Tibial nerve (tissue), 4 donors: ENCODE measurements at regions not wholly inside any gene's neighbourhood (a gene's known extent, or its start where the extent isn't known, plus 50 kb on each side); places are given as distances from the start of the nearest gene placed in this dataset.

Experiments used
- DNase-seq, 2 donors: peaks; one replicate each; pipeline ENCODE4 v3.0.0-alpha.2; 2019; ENCODE audit warnings: low spot score in 2 of 2
- H3K27ac ChIP-seq, 4 donors: fragments of 200-600 bp; sonication (generic) in 3 of 4; one replicate each; pipeline ENCODE4 v1.5.1; 2017 to 2019; ENCODE audit warnings: mild to moderate bottlenecking in 1 of 4
- H3K27me3 ChIP-seq, 2 donors: fragments of 200-600 bp; sonication (generic) in 1 of 2; one replicate each; pipeline versions ENCODE4 v1.5.1 to v1.6.0; 2017 to 2019
- H3K36me3 ChIP-seq, 3 donors: fragments of 200-600 bp; sonication (generic); one replicate each; pipeline ENCODE4 v1.5.1; 2018 to 2019
- H3K4me1 ChIP-seq, 4 donors: fragments of 200-600 bp; sonication (generic) in 3 of 4; one replicate each; pipeline ENCODE4 v1.5.1; 2017 to 2019
- H3K4me3 ChIP-seq, 4 donors: fragments of 200-600 bp; sonication (generic) in 3 of 4; one replicate each; pipeline ENCODE4 v1.5.1; 2017 to 2019; ENCODE audit warnings: mild to moderate bottlenecking in 1 of 4, moderate library complexity in 1 of 4
- H3K9me3 ChIP-seq, 4 donors: fragments of 200-600 bp; sonication (generic) in 3 of 4; one replicate each; pipeline ENCODE4 v1.5.1; 2017 to 2019
- EP300 ChIP-seq, 2 donors: sonication (generic); formaldehyde crosslinking; IDR thresholded peaks; one replicate each; pipeline ENCODE4 v1.6.1; 2017; ENCODE audit warnings: antibody characterized with exemption in 2 of 2, mild to moderate bottlenecking in 1 of 2
- POLR2A ChIP-seq, 2 donors: fragments of 450-650 bp; IDR thresholded peaks; one replicate each; pipeline ENCODE4 v1.6.1; 2017; ENCODE audit warnings: antibody characterized with exemption in 2 of 2, mild to moderate bottlenecking in 2 of 2, moderate library complexity in 2 of 2
- WGBS, 2 donors: methylation state at CpG; one replicate each; pipeline ENCODE4 v1.1.5; 2018; 5-methylcytosine and 5-hydroxymethylcytosine counted together
- TF ChIP-seq, protein P1 (sequence below), 5 experiments: fragments of 200-600 bp in 3 of 5; fragments of 450-650 bp in 2 of 5; sonication (generic) in 3 of 5; IDR thresholded peaks; one replicate each; pipeline ENCODE4 v1.5.1; 2016 to 2019; ENCODE audit warnings: antibody characterized with exemption in 5 of 5, mild to moderate bottlenecking in 3 of 5, moderate library complexity in 2 of 5

DNA sequence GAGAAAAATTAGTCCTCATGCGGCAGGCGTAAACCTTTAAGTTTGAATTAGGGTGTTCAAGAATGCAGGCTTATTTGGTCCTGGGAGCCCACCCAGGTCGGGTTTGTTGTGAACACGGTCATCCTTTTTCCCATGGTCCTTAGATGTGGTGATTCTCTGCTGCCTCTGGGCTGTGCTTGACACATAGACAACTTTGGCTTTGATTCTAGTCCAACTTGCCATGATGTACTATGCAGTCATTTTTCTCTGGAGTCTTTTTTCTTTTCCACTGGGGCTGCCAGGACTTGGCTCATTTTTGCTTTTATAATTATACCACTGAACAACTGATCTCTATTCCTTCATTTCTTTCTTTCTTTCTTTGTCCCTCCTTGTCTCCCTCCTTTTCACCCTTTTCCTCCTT, 218.6 kb downstream of the SREK1 start:
- TF ChIP-seq EP300 (IDR thresholded peaks at IDR 0.05) = no peak
- no peak for TF ChIP-seq POLR2A (IDR thresholded peaks at IDR 0.05)
- TF ChIP-seq, protein P1, sequence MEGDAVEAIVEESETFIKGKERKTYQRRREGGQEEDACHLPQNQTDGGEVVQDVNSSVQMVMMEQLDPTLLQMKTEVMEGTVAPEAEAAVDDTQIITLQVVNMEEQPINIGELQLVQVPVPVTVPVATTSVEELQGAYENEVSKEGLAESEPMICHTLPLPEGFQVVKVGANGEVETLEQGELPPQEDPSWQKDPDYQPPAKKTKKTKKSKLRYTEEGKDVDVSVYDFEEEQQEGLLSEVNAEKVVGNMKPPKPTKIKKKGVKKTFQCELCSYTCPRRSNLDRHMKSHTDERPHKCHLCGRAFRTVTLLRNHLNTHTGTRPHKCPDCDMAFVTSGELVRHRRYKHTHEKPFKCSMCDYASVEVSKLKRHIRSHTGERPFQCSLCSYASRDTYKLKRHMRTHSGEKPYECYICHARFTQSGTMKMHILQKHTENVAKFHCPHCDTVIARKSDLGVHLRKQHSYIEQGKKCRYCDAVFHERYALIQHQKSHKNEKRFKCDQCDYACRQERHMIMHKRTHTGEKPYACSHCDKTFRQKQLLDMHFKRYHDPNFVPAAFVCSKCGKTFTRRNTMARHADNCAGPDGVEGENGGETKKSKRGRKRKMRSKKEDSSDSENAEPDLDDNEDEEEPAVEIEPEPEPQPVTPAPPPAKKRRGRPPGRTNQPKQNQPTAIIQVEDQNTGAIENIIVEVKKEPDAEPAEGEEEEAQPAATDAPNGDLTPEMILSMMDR (IDR thresholded peaks at IDR 0.05) = no peak
- H3K27me3 ChIP-seq = no peaks in the 10 kb centered on the region
- no peaks in the 10 kb centered on the region for H3K9me3 ChIP-seq
- DNase-seq = no peak
- WGBS, 2 donors = 77 to 81% methylated on average over 4 of the region's 4 CpGs
- no peaks in the 10 kb centered on the region for H3K36me3 ChIP-seq
- no peak overlapping the region for H3K4me3 ChIP-seq
- H3K27ac ChIP-seq = no peak overlapping the region
- no peaks in the 10 kb centered on the region for H3K4me1 ChIP-seq

DNA sequence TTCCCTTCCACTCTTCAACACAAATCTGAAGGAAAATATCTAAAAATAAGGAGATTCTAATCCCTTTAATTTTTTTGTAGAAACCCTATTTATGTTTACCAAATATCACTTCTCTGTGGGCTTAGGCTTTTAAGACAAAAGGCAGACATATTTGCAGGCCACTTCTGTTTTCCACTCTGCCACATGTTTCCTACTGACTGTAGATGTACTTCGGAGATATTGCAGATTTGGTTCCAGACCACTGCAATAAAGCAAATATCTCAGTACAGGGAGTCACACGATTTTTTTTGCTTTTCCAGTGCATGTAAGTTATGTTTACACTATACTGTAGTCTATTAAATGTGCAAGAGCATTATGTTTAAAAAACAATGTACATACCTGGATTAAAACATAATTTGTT, 219.0 kb downstream of the SREK1 start:
- no peaks in the 10 kb centered on the region for H3K9me3 ChIP-seq
- TF ChIP-seq, protein P1 (IDR thresholded peaks at IDR 0.05) = no peak
- no peak for TF ChIP-seq EP300 (IDR thresholded peaks at IDR 0.05)
- no peak for TF ChIP-seq POLR2A (IDR thresholded peaks at IDR 0.05)
- no peak for DNase-seq
- H3K27me3 ChIP-seq = no peaks in the 10 kb centered on the region
- WGBS, 2 donors = 60 to 61% methylated on average over 2 of the region's 2 CpGs
- H3K36me3 ChIP-seq = no peaks in the 10 kb centered on the region
- H3K27ac ChIP-seq = no peak overlapping the region
- H3K4me3 ChIP-seq = no peak overlapping the region
- H3K4me1 ChIP-seq = no peaks in the 10 kb centered on the region

DNA sequence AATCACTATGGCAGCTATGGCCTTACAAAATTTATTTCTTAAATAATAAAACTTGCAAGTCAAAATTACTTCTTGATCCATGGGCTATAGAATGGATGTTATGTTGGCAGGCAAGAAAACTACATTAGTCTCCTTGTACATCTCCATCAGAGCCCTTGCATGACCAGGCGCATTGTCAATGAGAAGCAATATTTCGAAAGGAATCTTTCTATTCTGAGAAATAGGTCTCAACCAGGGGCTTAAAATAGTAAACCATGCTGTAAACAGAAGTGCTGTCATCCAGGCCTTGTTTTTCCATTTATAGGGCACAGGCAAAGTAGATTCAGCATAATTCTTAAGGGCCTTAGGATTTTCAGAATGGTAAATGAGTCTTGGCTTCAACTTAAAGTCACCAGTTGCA, 220.1 kb downstream of the SREK1 start:
- Histone ChIP-seq H3K36me3 (no peaks in the 10 kb centered on the region), H3K9me3 (no peaks in the 10 kb centered on the region), H3K4me3 (no peak overlapping the region), H3K27ac (no peak overlapping the region), H3K27me3 (no peaks in the 10 kb centered on the region), H3K4me1 (no peaks in the 10 kb centered on the region)
- no peak for DNase-seq
- TF ChIP-seq, protein P1 (IDR thresholded peaks at IDR 0.05) = no peak
- WGBS, 2 donors = 85 to 89% methylated on average over 2 of the region's 2 CpGs

DNA sequence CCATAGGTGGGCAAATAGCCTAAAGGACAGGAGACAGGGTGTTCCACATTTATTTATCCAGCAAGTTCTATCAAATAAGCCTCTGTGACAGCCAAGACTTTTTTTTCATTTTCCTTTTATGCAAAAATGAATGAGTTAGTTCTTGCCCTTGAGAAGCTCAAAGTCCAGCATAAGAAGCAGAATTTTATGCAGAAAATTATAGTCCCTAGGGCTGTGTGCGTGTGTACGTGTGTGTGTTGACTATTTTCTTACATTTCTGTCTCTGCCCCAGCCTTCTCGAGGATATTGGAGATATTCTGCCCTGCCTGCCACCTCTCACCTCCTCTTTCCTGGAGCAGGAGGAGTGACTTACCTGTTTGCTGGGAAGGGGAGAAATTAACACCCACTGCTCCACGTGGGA, 221.9 kb downstream of the SREK1 start:
- WGBS, 2 donors = 54 to 64% methylated on average over 4 of the region's 4 CpGs

DNA sequence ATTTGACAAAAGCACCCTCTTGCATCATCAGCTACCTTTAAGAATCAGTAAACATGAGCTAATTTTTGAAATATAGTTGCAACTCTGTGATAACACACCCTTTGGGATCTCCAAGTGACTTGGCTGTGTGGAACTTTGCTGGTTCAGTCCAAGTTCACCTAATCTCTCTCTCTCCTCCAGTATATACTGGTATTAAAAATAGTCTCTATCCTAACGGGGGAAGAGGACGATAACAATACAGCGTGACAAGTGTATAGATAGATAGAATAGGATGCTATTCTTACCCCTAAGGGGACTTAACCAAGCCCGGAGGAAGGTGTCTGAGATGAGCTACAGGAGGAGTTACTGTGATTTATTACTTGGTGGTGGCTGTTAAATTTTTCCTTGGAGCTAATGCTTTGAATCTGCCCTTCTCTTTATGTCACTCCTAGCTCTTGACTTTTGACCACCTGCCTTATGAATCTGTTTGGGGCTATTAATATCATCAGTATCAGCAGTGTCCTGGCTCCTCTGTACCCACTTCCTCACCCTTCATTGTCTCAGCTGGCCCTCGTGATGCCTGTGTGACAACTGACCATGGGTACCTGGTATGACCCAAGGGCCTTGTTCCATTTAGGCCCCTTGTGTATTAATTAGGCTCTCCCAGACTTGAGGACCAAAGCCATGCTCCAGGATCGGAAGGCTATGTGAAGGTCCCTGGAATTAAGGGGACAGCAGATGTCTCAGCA, 223.9 kb downstream of the SREK1 start:
- no peak for TF ChIP-seq POLR2A (IDR thresholded peaks at IDR 0.05)
- TF ChIP-seq EP300 (IDR thresholded peaks at IDR 0.05) = no peak
- TF ChIP-seq, protein P1 (IDR thresholded peaks at IDR 0.05) = no peak
- Histone ChIP-seq H3K9me3 (no peaks in the 10 kb centered on the region), H3K4me3 (no peak overlapping the region), H3K4me1 (no peaks in the 10 kb centered on the region), H3K27ac (no peak overlapping the region), H3K36me3 (no peaks in the 10 kb centered on the region), H3K27me3 (no peaks in the 10 kb centered on the region)
- 76 to 86% methylated on average over 6 of the region's 6 CpGs for WGBS, 2 donors
- DNase-seq = no peak

More for the DNA sequence above, 221.9 kb downstream of the SREK1 start:
- H3K4me3 ChIP-seq = no peak overlapping the region
- TF ChIP-seq, protein P1 (IDR thresholded peaks at IDR 0.05) = no peak
- TF ChIP-seq EP300 (IDR thresholded peaks at IDR 0.05) (no peak), POLR2A (IDR thresholded peaks at IDR 0.05) (no peak)
- no peak overlapping the region for H3K27ac ChIP-seq
- DNase-seq = no peak
- no peaks in the 10 kb centered on the region for H3K27me3 ChIP-seq
- no peaks in the 10 kb centered on the region for H3K4me1 ChIP-seq
- no peaks in the 10 kb centered on the region for H3K36me3 ChIP-seq
- no peaks in the 10 kb centered on the region for H3K9me3 ChIP-seq
